DMS 273 treated with DMSO at 0.1 percent for 48 hours (cell line): ENCODE measurements at regions not wholly inside any gene's neighbourhood (a gene's known extent, or its start where the extent isn't known, plus 50 kb on each side); places are given as distances from the start of the nearest gene placed in this dataset.

ENCODE experiments used
- DNase-seq: peaks from one replicate; lab custom pipeline; 2025; lab: John Stamatoyannopoulos, UW

DNA sequence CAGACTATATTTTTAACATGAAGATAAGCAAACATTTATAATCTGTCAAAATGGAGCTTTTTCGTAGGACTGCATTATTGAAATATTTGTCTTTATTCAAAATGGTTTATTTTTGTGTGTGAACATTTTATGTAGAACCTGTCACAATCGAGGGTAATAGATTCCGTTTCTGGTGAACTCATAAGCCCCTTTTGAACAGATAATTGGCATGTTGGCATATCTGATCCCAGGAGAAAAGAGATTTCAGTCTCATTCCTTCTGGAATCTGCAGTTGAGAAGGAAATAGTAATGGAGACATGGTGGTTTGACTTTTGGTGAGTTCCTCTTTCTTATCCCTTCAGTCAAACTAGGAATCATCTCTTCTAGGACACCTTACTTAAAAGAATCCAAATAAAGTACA, 427.9 kb upstream of the B3GALT2 start:
- DNase-seq, result no peak

DNA sequence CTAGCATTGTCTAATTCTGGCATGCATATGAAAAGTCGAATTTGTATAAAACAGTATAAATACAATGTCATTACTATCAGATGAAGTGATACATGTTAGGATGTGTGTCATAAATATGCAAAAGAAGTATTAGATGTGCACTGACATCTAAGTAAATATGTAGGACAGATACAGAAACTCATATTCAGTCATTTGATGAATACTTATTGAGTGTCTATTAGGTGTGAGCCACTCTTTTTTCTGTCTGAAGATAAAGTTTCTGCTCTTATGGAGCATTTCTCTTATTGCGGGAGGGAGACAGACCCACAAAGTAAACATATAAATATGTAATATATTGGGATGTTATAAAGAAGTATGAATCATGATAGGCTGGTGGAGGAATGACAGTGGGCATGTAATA, 426.6 kb upstream of the B3GALT2 start:
- no peak for DNase-seq

GRCh38 chr1:193609592-193609991, 423.2 kb upstream of the B3GALT2 start:
- no peak for DNase-seq

- no peak for DNase-seq
These were observed 421.4 kb upstream of the B3GALT2 start for GRCh38 chr1:193607787-193608186.

GRCh38 chr1:193606035-193606434, 419.6 kb upstream of the B3GALT2 start:
- no peak for DNase-seq

GRCh38 chr1:193602705-193603104, 416.3 kb upstream of the B3GALT2 start:
- DNase-seq, result no peak

GRCh38 chr1:193593147-193593885, 406.9 kb upstream of the B3GALT2 start:
- DNase-seq, result no peak

- no peak for DNase-seq
These were observed 405.9 kb upstream of the B3GALT2 start for GRCh38 chr1:193592317-193592716.

DNA sequence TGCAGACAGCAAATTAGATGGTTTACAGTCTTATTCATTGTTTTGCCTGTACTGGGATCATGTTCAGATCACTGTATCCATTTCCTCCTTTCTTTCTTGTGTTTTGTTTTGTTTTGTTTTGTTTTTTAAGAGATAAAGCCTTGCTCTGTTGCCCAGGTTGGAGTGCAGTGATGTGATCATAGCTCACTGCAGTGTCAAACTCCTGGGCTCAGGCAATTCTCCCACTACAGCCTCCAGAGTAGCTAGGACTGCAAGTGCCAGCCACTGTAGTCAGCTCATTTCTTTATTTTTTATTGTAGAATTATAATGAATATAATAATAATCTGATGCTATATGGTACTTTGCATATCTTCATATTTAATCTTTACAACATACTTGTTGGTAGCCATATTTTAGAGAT, 403.7 kb upstream of the B3GALT2 start:
- DNase-seq, result no peak

GRCh38 chr1:193589597-193590040, 403.2 kb upstream of the B3GALT2 start:
- no peak for DNase-seq

- no peak for DNase-seq
These were observed 402.1 kb upstream of the B3GALT2 start for GRCh38 chr1:193588311-193589082.

DNA sequence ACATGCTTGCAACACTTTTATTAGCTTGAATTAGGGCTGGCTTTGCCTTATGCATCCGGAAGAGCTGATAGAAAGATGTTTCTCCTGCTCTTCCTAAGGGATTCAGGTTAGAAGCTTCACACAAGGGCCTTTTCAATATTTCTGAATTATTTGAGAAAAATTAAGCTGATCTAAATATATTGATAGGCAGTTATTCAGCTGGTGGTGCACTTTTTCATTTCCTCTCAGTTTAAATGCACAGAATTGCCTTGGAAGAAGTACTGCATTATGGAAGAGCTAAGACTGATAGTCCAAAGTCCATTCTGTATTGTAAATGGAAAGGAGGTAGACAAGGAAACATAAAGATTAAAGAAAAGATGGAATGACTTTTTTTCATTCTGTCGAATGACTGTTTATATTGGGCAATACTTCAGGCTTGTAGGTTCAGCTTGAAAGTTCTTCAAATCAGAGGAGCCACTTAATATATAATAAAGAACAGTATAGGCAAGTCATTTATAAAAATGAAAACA, 398.4 kb upstream of the B3GALT2 start:
- DNase-seq, result no peak

GRCh38 chr1:193581341-193581740, 394.9 kb upstream of the B3GALT2 start:
- DNase-seq, result no peak

DNA sequence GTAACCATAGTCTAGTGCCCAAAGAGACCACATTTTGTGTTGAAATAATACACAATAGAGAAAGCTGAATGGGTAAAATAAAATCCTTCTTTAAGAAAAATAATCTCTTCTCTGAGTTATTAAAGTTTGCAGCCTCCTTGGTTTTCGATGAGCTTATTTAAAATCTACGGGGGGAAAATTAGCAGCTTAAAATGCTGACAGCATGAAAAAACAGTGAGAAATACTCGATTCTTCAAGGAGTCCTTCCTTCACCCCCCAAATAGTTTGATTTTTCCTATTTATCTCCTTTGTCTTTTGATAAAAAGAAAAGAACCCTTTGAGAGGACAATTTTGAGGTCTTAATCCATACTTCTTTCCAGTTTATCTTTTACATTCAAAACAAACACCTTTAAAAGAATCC, 394.0 kb upstream of the B3GALT2 start:
- no peak for DNase-seq

DNA sequence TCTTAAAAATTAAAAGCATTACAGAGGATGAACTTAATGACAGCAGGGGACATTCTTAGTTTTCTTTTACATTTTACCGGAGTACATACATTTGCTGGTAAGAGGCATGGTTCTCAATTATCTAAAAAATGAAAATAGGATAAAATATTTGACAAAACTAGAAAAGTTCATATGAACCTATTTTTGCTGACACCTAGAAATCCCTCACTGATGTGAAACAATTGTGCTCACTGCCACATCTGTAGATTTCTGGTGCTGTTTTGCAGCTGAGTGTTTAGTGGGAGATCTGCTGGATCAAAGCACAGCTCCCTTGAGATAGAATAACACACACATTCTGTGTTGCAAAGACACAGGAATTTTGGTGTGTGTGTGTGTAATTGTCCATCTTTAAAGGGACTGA, 392.9 kb upstream of the B3GALT2 start:
- DNase-seq, result no peak

- no peak for DNase-seq
These were observed 388.5 kb upstream of the B3GALT2 start for GRCh38 chr1:193574913-193575312.

DNA sequence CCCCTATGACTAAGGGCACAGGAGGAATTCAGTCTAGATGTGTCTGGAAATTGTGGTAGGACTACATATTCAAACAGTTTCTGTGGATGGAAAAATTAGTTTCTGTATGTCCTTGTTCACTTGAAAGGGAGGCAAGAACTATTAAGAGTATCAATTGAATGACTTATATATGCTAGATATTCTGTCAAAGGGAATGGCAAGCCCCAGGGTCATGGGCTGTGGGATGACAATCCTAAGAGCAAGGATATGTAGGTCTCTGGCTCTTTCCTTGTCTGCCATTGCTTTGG, 383.5 kb upstream of the B3GALT2 start:
- DNase-seq, result no peak

DNA sequence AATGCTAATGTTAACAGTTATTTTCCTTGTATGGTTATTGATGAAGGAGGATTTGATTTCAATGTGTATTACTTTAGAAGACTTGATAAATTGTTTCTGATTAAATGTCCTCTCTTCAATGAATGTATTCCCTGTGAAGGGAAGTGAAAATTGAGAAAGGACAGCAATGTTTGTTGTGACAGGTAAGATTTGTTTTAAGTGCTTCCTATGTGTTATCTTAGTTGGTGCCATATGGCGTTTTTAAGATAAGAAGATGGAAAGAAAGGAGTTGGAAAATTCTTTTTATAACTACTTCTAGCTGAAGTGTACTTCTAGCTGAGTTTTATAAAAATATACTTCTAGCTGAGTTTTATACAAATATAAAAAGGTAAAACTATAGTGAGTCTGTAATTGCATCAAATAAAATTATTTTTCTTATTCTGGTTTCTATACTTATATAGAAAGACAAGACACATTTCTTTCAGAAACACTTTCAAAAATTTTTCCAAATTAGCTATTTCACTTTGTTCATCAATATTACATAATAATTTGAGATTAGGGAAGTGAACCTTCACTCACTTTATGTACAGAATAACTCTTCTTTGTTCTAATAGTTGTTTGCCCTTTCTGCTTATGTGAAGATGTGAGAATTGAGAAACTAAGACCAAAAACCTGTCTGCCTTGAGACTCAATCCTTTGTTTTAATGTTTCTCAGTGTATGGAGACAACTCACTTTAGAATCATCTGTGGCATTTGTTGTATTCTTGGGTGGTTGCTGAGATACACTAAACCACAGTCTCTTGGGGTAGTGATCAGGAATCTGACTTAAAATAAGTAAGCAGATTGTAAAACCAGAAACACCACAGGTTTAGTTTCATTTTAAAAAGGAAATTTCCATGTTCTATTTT, 382.9 kb upstream of the B3GALT2 start:
- DNase-seq, result no peak

DNA sequence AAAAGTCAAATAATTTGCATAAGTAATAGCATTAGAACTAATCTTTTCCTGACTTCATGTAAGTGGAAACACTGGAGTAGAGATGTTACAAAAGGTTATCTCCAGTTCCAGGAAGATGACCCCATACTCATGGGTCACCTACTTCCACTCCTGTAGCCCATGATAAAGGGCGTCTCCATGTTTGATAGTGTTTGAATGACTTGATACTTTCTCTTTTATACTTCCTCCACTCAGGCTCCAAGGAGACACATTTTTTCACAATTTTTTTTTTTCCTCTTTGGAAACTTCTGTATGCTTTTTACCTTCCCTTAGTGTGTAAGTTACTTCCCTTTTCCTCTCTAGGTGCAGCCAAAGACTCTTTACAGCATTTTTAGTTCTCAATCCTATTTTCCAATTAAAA, 382.1 kb upstream of the B3GALT2 start:
- DNase-seq, result no peak

DNA sequence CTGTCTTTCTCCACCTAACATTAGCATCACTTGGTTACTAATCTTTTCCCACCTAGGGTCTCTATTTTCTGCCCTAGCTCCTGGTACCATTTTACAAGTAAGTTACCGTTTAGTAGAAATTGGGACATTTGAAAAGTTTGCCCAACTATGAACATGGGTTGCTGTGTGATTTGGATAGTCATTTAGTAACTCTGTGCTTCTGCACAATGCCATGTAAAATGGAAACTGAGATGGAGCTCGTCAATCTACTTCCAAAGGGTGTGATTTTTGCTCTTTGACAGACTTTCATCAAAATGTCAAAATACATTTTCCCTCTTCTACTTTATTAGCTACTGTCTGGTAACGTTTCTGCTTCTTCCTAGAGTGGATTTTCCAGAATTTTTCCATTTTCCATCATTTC, 381.5 kb upstream of the B3GALT2 start:
- no peak for DNase-seq

DNA sequence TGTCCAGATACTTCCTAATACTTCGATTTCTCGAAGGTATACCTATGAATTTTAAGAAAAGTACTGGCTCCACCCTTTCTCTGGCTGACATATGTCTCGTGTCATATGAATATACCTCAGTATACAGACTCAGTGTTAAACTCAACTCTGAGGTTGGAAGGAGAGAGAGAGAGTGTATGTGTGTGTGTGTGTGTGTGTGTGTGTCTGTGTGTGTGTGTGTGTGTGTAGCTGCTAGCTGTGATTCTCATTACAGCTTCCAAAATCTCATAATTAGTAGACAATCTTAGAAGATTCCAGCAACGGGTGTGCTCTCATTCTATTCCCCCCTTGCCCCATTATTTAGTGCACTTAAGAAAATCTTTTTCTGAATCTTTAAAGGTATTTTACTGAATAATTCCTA, 380.3 kb upstream of the B3GALT2 start:
- no peak for DNase-seq

DNA sequence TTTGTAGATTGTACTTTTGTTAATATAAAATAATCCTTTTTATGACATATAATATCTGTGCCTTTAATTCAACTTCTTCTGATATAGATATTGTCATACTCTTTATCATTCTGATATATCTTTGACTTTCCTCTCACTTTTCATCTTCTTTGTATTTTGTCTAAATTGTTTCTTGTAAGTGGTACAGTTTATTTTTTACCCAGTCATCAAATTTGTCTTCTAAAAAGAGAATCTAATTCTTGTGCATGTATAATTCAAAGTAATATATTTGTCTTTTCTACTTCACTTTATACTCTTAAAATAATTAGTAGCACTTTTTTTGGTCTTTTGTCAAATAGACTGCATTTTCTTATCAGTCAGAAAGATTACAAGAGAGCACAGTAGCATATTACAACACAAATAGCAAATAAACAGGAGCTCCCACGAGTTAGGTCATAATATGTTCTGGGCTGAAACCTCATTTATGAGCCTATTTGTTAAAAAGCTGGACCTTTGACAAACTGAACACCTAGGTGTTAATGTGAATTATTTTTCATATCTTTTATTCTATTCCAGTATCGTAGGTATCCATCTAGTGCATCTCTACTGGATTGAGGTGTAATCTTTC, 379.7 kb upstream of the B3GALT2 start:
- DNase-seq, result no peak
